ENCODE measurements at regions not wholly inside any gene's neighbourhood (a gene's known extent, or its start where the extent isn't known, plus 50 kb on each side); places are given as distances from the start of the nearest gene placed in this dataset.

- no peaks in the 10 kb centered on the region for H3K27me3 ChIP-seq (ENCODE audit: insufficient read depth, low read length)
- no peak overlapping the region for H3K4me3 ChIP-seq (ENCODE audit: low read depth, low read length)
- H3K79me2 ChIP-seq (ENCODE audit: control insufficient read depth, insufficient read depth, low read length, unreplicated experiment): no peaks in the 10 kb centered on the region
- H3K27ac ChIP-seq (ENCODE audit: low read depth, low read length): no peak overlapping the region
- peaks cover 4% of the 10 kb centered on the region for H3K4me1 ChIP-seq (ENCODE audit: control insufficient read depth, insufficient read depth, low read length, unreplicated experiment)
- no peaks in the 10 kb centered on the region for H3K36me3 ChIP-seq (ENCODE audit: insufficient read depth, low read length)
- H2AFZ ChIP-seq (ENCODE audit: low read length, unreplicated experiment): no peak overlapping the region
Measured at GRCh38 chr3:56916716-56917360, 115.1 kb upstream of the ARHGEF3 start.

- no peak overlapping the region for H3K27ac ChIP-seq (ENCODE audit: low read depth, low read length)
- H3K4me1 ChIP-seq (ENCODE audit: control insufficient read depth, insufficient read depth, low read length, unreplicated experiment): no peaks in the 10 kb centered on the region
- H2AFZ ChIP-seq (ENCODE audit: low read length, unreplicated experiment): no peak overlapping the region
- H3K36me3 ChIP-seq (ENCODE audit: insufficient read depth, low read length): no peaks in the 10 kb centered on the region
- no peaks in the 10 kb centered on the region for H3K27me3 ChIP-seq (ENCODE audit: insufficient read depth, low read length)
- no peak overlapping the region for H3K4me3 ChIP-seq (ENCODE audit: low read depth, low read length)
- no peaks in the 10 kb centered on the region for H3K79me2 ChIP-seq (ENCODE audit: control insufficient read depth, insufficient read depth, low read length, unreplicated experiment)
Measured at GRCh38 chr3:56915966-56916586, 114.3 kb upstream of the ARHGEF3 start.

- Histone ChIP-seq H3K27ac (ENCODE audit: low read depth, low read length) (no peak overlapping the region), H2AFZ (ENCODE audit: low read length, unreplicated experiment) (no peak overlapping the region), H3K79me2 (ENCODE audit: control insufficient read depth, insufficient read depth, low read length, unreplicated experiment) (no peaks in the 10 kb centered on the region), H3K4me3 (ENCODE audit: low read depth, low read length) (no peak overlapping the region), H3K4me1 (ENCODE audit: control insufficient read depth, insufficient read depth, low read length, unreplicated experiment) (no peaks in the 10 kb centered on the region), H3K27me3 (ENCODE audit: insufficient read depth, low read length) (no peaks in the 10 kb centered on the region), H3K36me3 (ENCODE audit: insufficient read depth, low read length) (no peaks in the 10 kb centered on the region)
Measured at GRCh38 chr3:56914646-56915045, 112.9 kb upstream of the ARHGEF3 start.

GRCh38 chr3:56911363-56911762 is 109.6 kb upstream of the ARHGEF3 start:
- no peak overlapping the region for H3K4me3 ChIP-seq (ENCODE audit: low read depth, low read length)
- H3K27ac ChIP-seq (ENCODE audit: low read depth, low read length): no peak overlapping the region
- no peaks in the 10 kb centered on the region for H3K79me2 ChIP-seq (ENCODE audit: control insufficient read depth, insufficient read depth, low read length, unreplicated experiment)

GRCh38 chr3:56909349-56909748 is 107.6 kb upstream of the ARHGEF3 start:
- Histone ChIP-seq H2AFZ (ENCODE audit: low read length, unreplicated experiment) (no peak overlapping the region), H3K36me3 (ENCODE audit: insufficient read depth, low read length) (no peaks in the 10 kb centered on the region), H3K27ac (ENCODE audit: low read depth, low read length) (no peak overlapping the region), H3K79me2 (ENCODE audit: control insufficient read depth, insufficient read depth, low read length, unreplicated experiment) (no peaks in the 10 kb centered on the region), H3K4me3 (ENCODE audit: low read depth, low read length) (no peak overlapping the region), H3K27me3 (ENCODE audit: insufficient read depth, low read length) (no peaks in the 10 kb centered on the region), H3K4me1 (ENCODE audit: control insufficient read depth, insufficient read depth, low read length, unreplicated experiment) (no peaks in the 10 kb centered on the region)

More at GRCh38 chr3:56911363-56911762, 109.6 kb upstream of the ARHGEF3 start:
- H2AFZ ChIP-seq (ENCODE audit: low read length, unreplicated experiment): no peak overlapping the region
- H3K27me3 ChIP-seq (ENCODE audit: insufficient read depth, low read length): no peaks in the 10 kb centered on the region
- no peaks in the 10 kb centered on the region for H3K36me3 ChIP-seq (ENCODE audit: insufficient read depth, low read length)
- no peaks in the 10 kb centered on the region for H3K4me1 ChIP-seq (ENCODE audit: control insufficient read depth, insufficient read depth, low read length, unreplicated experiment)

- Histone ChIP-seq H3K36me3 (ENCODE audit: insufficient read depth, low read length) (no peaks in the 10 kb centered on the region), H3K79me2 (ENCODE audit: control insufficient read depth, insufficient read depth, low read length, unreplicated experiment) (no peaks in the 10 kb centered on the region)
Measured at GRCh38 chr3:56908004-56908403, 106.3 kb upstream of the ARHGEF3 start.

GRCh38 chr3:56904552-56905215 is 102.9 kb upstream of the ARHGEF3 start:
- Histone ChIP-seq H3K36me3 (ENCODE audit: insufficient read depth, low read length) (no peaks in the 10 kb centered on the region), H3K27me3 (ENCODE audit: insufficient read depth, low read length) (no peaks in the 10 kb centered on the region), H2AFZ (ENCODE audit: low read length, unreplicated experiment) (no peak overlapping the region), H3K4me3 (ENCODE audit: low read depth, low read length) (no peak overlapping the region), H3K4me1 (ENCODE audit: control insufficient read depth, insufficient read depth, low read length, unreplicated experiment) (no peaks in the 10 kb centered on the region), H3K27ac (ENCODE audit: low read depth, low read length) (no peak overlapping the region), H3K79me2 (ENCODE audit: control insufficient read depth, insufficient read depth, low read length, unreplicated experiment) (no peaks in the 10 kb centered on the region)

More at GRCh38 chr3:56908004-56908403, 106.3 kb upstream of the ARHGEF3 start:
- Histone ChIP-seq H3K4me1 (ENCODE audit: control insufficient read depth, insufficient read depth, low read length, unreplicated experiment) (no peaks in the 10 kb centered on the region), H3K27me3 (ENCODE audit: insufficient read depth, low read length) (no peaks in the 10 kb centered on the region), H3K4me3 (ENCODE audit: low read depth, low read length) (no peak overlapping the region), H2AFZ (ENCODE audit: low read length, unreplicated experiment) (no peak overlapping the region), H3K27ac (ENCODE audit: low read depth, low read length) (no peak overlapping the region)

- no peaks in the 10 kb centered on the region for H3K36me3 ChIP-seq (ENCODE audit: insufficient read depth, low read length)
- no peak overlapping the region for H3K4me3 ChIP-seq (ENCODE audit: low read depth, low read length)
- H3K27ac ChIP-seq (ENCODE audit: low read depth, low read length): no peak overlapping the region
- H3K4me1 ChIP-seq (ENCODE audit: control insufficient read depth, insufficient read depth, low read length, unreplicated experiment): no peaks in the 10 kb centered on the region
- no peaks in the 10 kb centered on the region for H3K27me3 ChIP-seq (ENCODE audit: insufficient read depth, low read length)
- H3K79me2 ChIP-seq (ENCODE audit: control insufficient read depth, insufficient read depth, low read length, unreplicated experiment): no peaks in the 10 kb centered on the region
- H2AFZ ChIP-seq (ENCODE audit: low read length, unreplicated experiment): no peak overlapping the region
Measured at GRCh38 chr3:56903231-56903782, 101.6 kb upstream of the ARHGEF3 start.

- H3K4me3 ChIP-seq (ENCODE audit: low read depth, low read length): no peak overlapping the region
- no peak overlapping the region for H3K27ac ChIP-seq (ENCODE audit: low read depth, low read length)
- no peaks in the 10 kb centered on the region for H3K79me2 ChIP-seq (ENCODE audit: control insufficient read depth, insufficient read depth, low read length, unreplicated experiment)
- H3K4me1 ChIP-seq (ENCODE audit: control insufficient read depth, insufficient read depth, low read length, unreplicated experiment): no peaks in the 10 kb centered on the region
- no peaks in the 10 kb centered on the region for H3K27me3 ChIP-seq (ENCODE audit: insufficient read depth, low read length)
- H3K36me3 ChIP-seq (ENCODE audit: insufficient read depth, low read length): no peaks in the 10 kb centered on the region
- H2AFZ ChIP-seq (ENCODE audit: low read length, unreplicated experiment): no peak overlapping the region
Measured at GRCh38 chr3:56902468-56903160, 100.9 kb upstream of the ARHGEF3 start.

- Histone ChIP-seq H3K27me3 (ENCODE audit: insufficient read depth, low read length) (no peaks in the 10 kb centered on the region), H3K27ac (ENCODE audit: low read depth, low read length) (no peak overlapping the region), H3K4me3 (ENCODE audit: low read depth, low read length) (no peak overlapping the region), H3K36me3 (ENCODE audit: insufficient read depth, low read length) (no peaks in the 10 kb centered on the region), H2AFZ (ENCODE audit: low read length, unreplicated experiment) (no peak overlapping the region), H3K4me1 (ENCODE audit: control insufficient read depth, insufficient read depth, low read length, unreplicated experiment) (no peaks in the 10 kb centered on the region), H3K79me2 (ENCODE audit: control insufficient read depth, insufficient read depth, low read length, unreplicated experiment) (no peaks in the 10 kb centered on the region)
Measured at GRCh38 chr3:56900801-56901200, 99.1 kb upstream of the ARHGEF3 start.
